ENCODE measurements at regions not wholly inside any gene's neighbourhood (a gene's known extent, or its start where the extent isn't known, plus 50 kb on each side); places are given as distances from the start of the nearest gene placed in this dataset.

- no peak for DNase-seq
- no peaks in the 10 kb centered on the region for H3K4me1 ChIP-seq
- TF ChIP-seq CTCF (IDR thresholded peaks at IDR 0.05) = no peak
- 45 to 53% (median 46%) methylated on average over 5 of the region's 5 CpGs for WGBS, 3 donors
- no peak for ATAC-seq
- intact Hi-C loops (cut with DNase I) = no loop called here
- no peaks in the 10 kb centered on the region for H3K9me3 ChIP-seq
- H3K27me3 ChIP-seq (ENCODE audit: insufficient read depth in 3 of 3, low read length in 2 of 3) = peaks cover 0 to 2% (median 2%) of the 10 kb centered on the region in 3 donors
- no peaks in the 10 kb centered on the region for H3K36me3 ChIP-seq (ENCODE audit: insufficient read depth in 1 of 2, low read depth in 1 of 2)
- no peak overlapping the region for H3K27ac ChIP-seq
- no peak overlapping the region for H3K4me3 ChIP-seq
These were observed 253.2 kb upstream of the RAB6C start for GRCh38 chr2:129726216-129726615.

GRCh38 chr2:129727286-129727685 is 252.2 kb upstream of the RAB6C start:
- no peaks in the 10 kb centered on the region for H3K4me1 ChIP-seq
- no peak overlapping the region for H3K27ac ChIP-seq
- ATAC-seq (no peak), DNase-seq (no peak)
- intact Hi-C loops (cut with DNase I) = no loop called here
- no peak for TF ChIP-seq CTCF (IDR thresholded peaks at IDR 0.05)
- no peaks in the 10 kb centered on the region for H3K36me3 ChIP-seq (ENCODE audit: insufficient read depth in 1 of 2, low read depth in 1 of 2)
- peaks cover 0 to 2% (median 0%) of the 10 kb centered on the region in 3 donors for H3K27me3 ChIP-seq (ENCODE audit: insufficient read depth in 3 of 3, low read length in 2 of 3)
- H3K9me3 ChIP-seq = no peaks in the 10 kb centered on the region
- 79 to 84% (median 83%) methylated on average over 4 of the region's 4 CpGs for WGBS, 3 donors
- H3K4me3 ChIP-seq = no peak overlapping the region

GRCh38 chr2:129728035-129728972 is 251.2 kb upstream of the RAB6C start:
- no peak overlapping the region for H3K27ac ChIP-seq
- no peaks in the 10 kb centered on the region for H3K9me3 ChIP-seq
- ATAC-seq = no peak
- DNase-seq = no peak
- H3K4me1 ChIP-seq = no peaks in the 10 kb centered on the region
- peaks cover 0 to 2% (median 0%) of the 10 kb centered on the region in 3 donors for H3K27me3 ChIP-seq (ENCODE audit: insufficient read depth in 3 of 3, low read length in 2 of 3)
- no peak overlapping the region for H3K4me3 ChIP-seq
- WGBS, 3 donors = 77 to 88% (median 84%) methylated on average over 12 to 14 of the region's 14 CpGs
- H3K36me3 ChIP-seq (ENCODE audit: insufficient read depth in 1 of 2, low read depth in 1 of 2) = no peaks in the 10 kb centered on the region
- intact Hi-C loops (cut with DNase I) = no loop called here
- no peak for TF ChIP-seq CTCF (IDR thresholded peaks at IDR 0.05)

- TF ChIP-seq CTCF (IDR thresholded peaks at IDR 0.05) = no peak
- WGBS, 3 donors = 82 to 85% (median 85%) methylated on average over 9 of the region's 9 CpGs
- no peak overlapping the region for H3K27ac ChIP-seq
- ATAC-seq = no peak
- intact Hi-C loops (cut with DNase I) = no loop called here
- DNase-seq = no peak
- H3K4me3 ChIP-seq = no peak overlapping the region
- H3K27me3 ChIP-seq (ENCODE audit: insufficient read depth in 3 of 3, low read length in 2 of 3) = peaks cover 0 to 2% (median 0%) of the 10 kb centered on the region in 3 donors
- H3K4me1 ChIP-seq = no peaks in the 10 kb centered on the region
- H3K36me3 ChIP-seq (ENCODE audit: insufficient read depth in 1 of 2, low read depth in 1 of 2) = no peaks in the 10 kb centered on the region
- H3K9me3 ChIP-seq = no peaks in the 10 kb centered on the region
These were observed 250.5 kb upstream of the RAB6C start for GRCh38 chr2:129729011-129729410.

Measured in psoas muscle (tissue), 7 donors.